Lower lobe of right lung (tissue), 2 donors: ENCODE measurements at regions not wholly inside any gene's neighbourhood (a gene's known extent, or its start where the extent isn't known, plus 50 kb on each side); places are given as distances from the start of the nearest gene placed in this dataset.

Experiments
- ATAC-seq, 2 donors: fragments of 200-7000 bp; cut with Tn5 transposase; one replicate each; pipeline ENCODE4 v1.9.1; 2020 to 2022; ENCODE audit warnings: mild to moderate bottlenecking in 2 of 2, moderate library complexity in 2 of 2
- DNase-seq: peaks from one replicate; pipeline ENCODE4 v3.0.0-alpha.2; 2020
- H3K27ac ChIP-seq: fragments of 200-600 bp; one replicate; pipeline ENCODE4 v1.8.0; 2022
- H3K27me3 ChIP-seq: fragments of 200-600 bp; one replicate; pipeline ENCODE4 v1.8.0; 2022; ENCODE audit warnings: low read depth
- H3K36me3 ChIP-seq: fragments of 200-600 bp; one replicate; pipeline ENCODE4 v1.8.0; 2022; ENCODE audit warnings: mild to moderate bottlenecking
- H3K4me1 ChIP-seq: fragments of 200-600 bp; one replicate; pipeline ENCODE4 v1.8.0; 2022
- H3K4me3 ChIP-seq: fragments of 200-600 bp; one replicate; pipeline ENCODE4 v1.8.0; 2022; ENCODE audit warnings: mild to moderate bottlenecking
- H3K9me3 ChIP-seq: fragments of 200-600 bp; one replicate; pipeline ENCODE4 v1.8.0; 2022
- intact Hi-C: fragments of 100-400 bp; cut with DNase I; formaldehyde crosslinking; loops from one replicate; pipeline ENCODE4 v1.11.0; 2022
- TF ChIP-seq, protein P1 (sequence below): fragments of 200-600 bp; IDR thresholded peaks from one replicate; pipeline ENCODE4 v1.8.0; 2022; ENCODE audit warnings: antibody characterized with exemption, mild to moderate bottlenecking
- donor health status: DM: no; HTN: yes; CAD: no; lungs with severe emphysema.

- DNase-seq (no peak), ATAC-seq (no peak)
- no peaks in the 10 kb centered on the region for H3K27me3 ChIP-seq
- H3K36me3 ChIP-seq = no peaks in the 10 kb centered on the region
- no peak overlapping the region for H3K27ac ChIP-seq
- peaks cover 11% of the 10 kb centered on the region for H3K4me1 ChIP-seq
- no peaks in the 10 kb centered on the region for H3K9me3 ChIP-seq
- H3K4me3 ChIP-seq = no peak overlapping the region
- intact Hi-C loops = no loop called here
- TF ChIP-seq, protein P1, sequence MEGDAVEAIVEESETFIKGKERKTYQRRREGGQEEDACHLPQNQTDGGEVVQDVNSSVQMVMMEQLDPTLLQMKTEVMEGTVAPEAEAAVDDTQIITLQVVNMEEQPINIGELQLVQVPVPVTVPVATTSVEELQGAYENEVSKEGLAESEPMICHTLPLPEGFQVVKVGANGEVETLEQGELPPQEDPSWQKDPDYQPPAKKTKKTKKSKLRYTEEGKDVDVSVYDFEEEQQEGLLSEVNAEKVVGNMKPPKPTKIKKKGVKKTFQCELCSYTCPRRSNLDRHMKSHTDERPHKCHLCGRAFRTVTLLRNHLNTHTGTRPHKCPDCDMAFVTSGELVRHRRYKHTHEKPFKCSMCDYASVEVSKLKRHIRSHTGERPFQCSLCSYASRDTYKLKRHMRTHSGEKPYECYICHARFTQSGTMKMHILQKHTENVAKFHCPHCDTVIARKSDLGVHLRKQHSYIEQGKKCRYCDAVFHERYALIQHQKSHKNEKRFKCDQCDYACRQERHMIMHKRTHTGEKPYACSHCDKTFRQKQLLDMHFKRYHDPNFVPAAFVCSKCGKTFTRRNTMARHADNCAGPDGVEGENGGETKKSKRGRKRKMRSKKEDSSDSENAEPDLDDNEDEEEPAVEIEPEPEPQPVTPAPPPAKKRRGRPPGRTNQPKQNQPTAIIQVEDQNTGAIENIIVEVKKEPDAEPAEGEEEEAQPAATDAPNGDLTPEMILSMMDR = no peak
Measured at GRCh38 chr2:217335341-217335966, 475.6 kb upstream of the TNP1 start.

- H3K9me3 ChIP-seq = no peaks in the 10 kb centered on the region
- ATAC-seq = no peak
- no peak for DNase-seq
- H3K27ac ChIP-seq = no peak overlapping the region
- H3K36me3 ChIP-seq = no peaks in the 10 kb centered on the region
- intact Hi-C loops = no loop called here
- no peaks in the 10 kb centered on the region for H3K27me3 ChIP-seq
- TF ChIP-seq, protein P1 = no peak
- peaks cover 11% of the 10 kb centered on the region for H3K4me1 ChIP-seq
- H3K4me3 ChIP-seq = no peak overlapping the region
Measured at GRCh38 chr2:217334561-217334960, 474.7 kb upstream of the TNP1 start.

DNA sequence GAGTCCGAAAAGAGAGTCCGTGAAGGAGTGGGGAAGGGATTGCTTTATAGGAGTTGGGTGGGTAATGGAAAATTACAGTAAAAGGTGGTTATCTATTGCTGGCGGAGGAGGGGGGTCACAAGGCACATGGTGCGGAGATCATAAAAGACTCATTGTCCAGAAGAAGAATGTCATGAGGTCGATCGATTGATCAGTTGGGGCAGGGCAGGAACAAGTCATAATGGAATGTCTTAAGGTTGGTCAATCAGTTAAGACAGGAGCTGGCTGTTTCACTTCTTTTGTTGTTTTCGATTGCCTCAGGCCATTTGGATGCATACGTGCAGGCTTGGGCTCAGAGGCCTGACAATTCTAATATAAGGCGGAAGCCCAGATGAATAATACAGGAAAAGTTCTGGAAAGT is 473.0 kb upstream of the TNP1 start:
- intact Hi-C loops = no loop called here
- Histone ChIP-seq H3K27me3 (no peaks in the 10 kb centered on the region), H3K4me1 (peaks cover 11% of the 10 kb centered on the region), H3K9me3 (no peaks in the 10 kb centered on the region), H3K36me3 (no peaks in the 10 kb centered on the region), H3K4me3 (no peak overlapping the region), H3K27ac (no peak overlapping the region)
- ATAC-seq (no peak), DNase-seq (no peak)
- TF ChIP-seq, protein P1 = no peak

DNA sequence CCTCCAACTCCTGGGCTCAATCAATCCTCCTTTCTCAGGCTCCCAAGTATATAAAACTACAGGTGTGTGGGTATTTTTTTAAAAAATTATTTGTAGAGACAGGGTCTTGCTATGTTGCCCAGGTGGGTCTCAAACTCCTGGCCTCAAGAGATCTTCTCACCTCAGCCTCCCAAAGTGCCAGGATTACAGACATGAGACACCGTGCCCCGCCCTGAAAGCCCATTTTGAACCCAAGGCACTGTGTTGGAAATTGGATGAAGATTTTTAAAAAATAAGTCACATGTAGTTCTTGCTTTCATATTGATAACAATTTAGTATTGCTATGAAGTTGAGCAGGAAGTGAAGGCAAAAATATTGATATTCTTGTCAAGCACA is 472.5 kb upstream of the TNP1 start:
- Histone ChIP-seq H3K4me1 (peaks cover 11% of the 10 kb centered on the region), H3K36me3 (no peaks in the 10 kb centered on the region), H3K9me3 (no peaks in the 10 kb centered on the region), H3K27me3 (no peaks in the 10 kb centered on the region), H3K4me3 (no peak overlapping the region), H3K27ac (peak overlapping the region; percentile 33)
- DNase-seq (no peak), ATAC-seq (no peak)
- intact Hi-C loops = no loop called here
- TF ChIP-seq, protein P1 = no peak

DNA sequence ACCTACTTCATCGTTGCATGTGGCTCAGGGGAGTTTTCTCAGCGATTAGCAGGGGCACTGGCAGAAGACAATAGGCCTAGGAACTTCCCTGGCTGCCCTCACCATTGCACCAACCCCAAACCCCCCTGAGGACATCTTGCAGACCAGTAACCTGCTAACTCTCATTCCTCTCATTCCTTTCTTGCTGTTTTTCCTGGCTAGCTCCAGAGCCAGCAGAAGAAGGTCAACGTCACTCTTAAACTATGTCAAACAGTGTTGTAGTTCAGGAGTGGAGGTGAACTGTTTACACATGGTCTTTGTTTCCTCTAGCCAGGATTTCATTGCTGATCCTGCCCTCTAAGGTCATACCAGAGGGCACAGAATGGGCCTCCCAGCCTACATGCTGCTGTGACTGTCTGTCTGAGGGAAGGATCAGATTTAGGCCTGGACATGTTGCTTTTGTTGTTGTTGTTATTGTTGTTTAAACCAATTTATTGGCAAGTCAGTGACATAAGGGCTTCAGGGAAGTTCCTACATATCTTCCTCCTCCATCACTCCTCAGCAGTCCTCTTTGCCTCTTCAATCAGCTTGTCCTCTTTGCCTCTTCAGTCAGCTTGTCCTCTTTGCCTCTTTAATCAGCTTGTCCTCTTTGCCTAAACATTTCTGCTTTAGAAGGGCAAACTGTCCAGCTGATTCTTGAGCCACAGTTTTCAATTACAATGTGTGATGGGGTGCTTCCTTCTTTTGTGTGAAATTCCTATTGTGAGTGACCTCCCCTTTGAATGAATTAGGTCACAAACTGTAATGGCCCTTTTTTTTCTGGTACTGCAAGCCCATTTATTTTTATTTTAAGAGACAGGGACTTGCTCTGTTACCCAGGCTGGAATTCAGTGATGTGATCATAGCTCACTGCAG is 471.9 kb upstream of the TNP1 start:
- no peaks in the 10 kb centered on the region for H3K36me3 ChIP-seq
- intact Hi-C loops = no loop called here
- no peak overlapping the region for H3K4me3 ChIP-seq
- ATAC-seq = peak; percentile 92 to 95
- H3K9me3 ChIP-seq = no peaks in the 10 kb centered on the region
- H3K27ac ChIP-seq = peak overlapping the region; percentile 33
- H3K4me1 ChIP-seq = peaks cover 11% of the 10 kb centered on the region
- H3K27me3 ChIP-seq = no peaks in the 10 kb centered on the region
- TF ChIP-seq, protein P1 = no peak
- DNase-seq = no peak
